ENCODE measurements at regions not wholly inside any gene's neighbourhood (a gene's known extent, or its start where the extent isn't known, plus 50 kb on each side); places are given as distances from the start of the nearest gene placed in this dataset.

GRCh38 chr17:69909389-69909788 is 165.6 kb upstream of the KCNJ16 start:
- no peak for TF ChIP-seq CTCF (IDR thresholded peaks at IDR 0.05; ENCODE audit: borderline replicate concordance, insufficient read depth, low read depth, low read length)
- no peak overlapping the region for H3K4me3 ChIP-seq (ENCODE audit: low read depth, low read length)

- TF ChIP-seq CTCF (IDR thresholded peaks at IDR 0.05; ENCODE audit: borderline replicate concordance, insufficient read depth, low read depth, low read length): no peak
- H3K4me3 ChIP-seq (ENCODE audit: low read depth, low read length): no peak overlapping the region
These were observed 162.2 kb upstream of the KCNJ16 start for GRCh38 chr17:69912805-69913204.

- TF ChIP-seq CTCF (IDR thresholded peaks at IDR 0.05; ENCODE audit: borderline replicate concordance, insufficient read depth, low read depth, low read length): no peak
- no peak overlapping the region for H3K4me3 ChIP-seq (ENCODE audit: low read depth, low read length)
These were observed 161.8 kb upstream of the KCNJ16 start for GRCh38 chr17:69913216-69913615.

- TF ChIP-seq CTCF (IDR thresholded peaks at IDR 0.05; ENCODE audit: borderline replicate concordance, insufficient read depth, low read depth, low read length): no peak
- H3K4me3 ChIP-seq (ENCODE audit: low read depth, low read length): no peak overlapping the region
These were observed 161.4 kb upstream of the KCNJ16 start for GRCh38 chr17:69913616-69914015.

- no peak for TF ChIP-seq CTCF (IDR thresholded peaks at IDR 0.05; ENCODE audit: borderline replicate concordance, insufficient read depth, low read depth, low read length)
- H3K4me3 ChIP-seq (ENCODE audit: low read depth, low read length): no peak overlapping the region
These were observed 160.5 kb upstream of the KCNJ16 start for GRCh38 chr17:69914520-69914919.

GRCh38 chr17:69916761-69917160 is 158.3 kb upstream of the KCNJ16 start:
- no peak for TF ChIP-seq CTCF (IDR thresholded peaks at IDR 0.05; ENCODE audit: borderline replicate concordance, insufficient read depth, low read depth, low read length)
- no peak overlapping the region for H3K4me3 ChIP-seq (ENCODE audit: low read depth, low read length)

- no peak overlapping the region for H3K4me3 ChIP-seq (ENCODE audit: low read depth, low read length)
- TF ChIP-seq CTCF (IDR thresholded peaks at IDR 0.05; ENCODE audit: borderline replicate concordance, insufficient read depth, low read depth, low read length): no peak
These were observed 156.9 kb upstream of the KCNJ16 start for GRCh38 chr17:69918164-69918563.

Measured in GM12875 (cell line).